ENCODE measurements at regions not wholly inside any gene's neighbourhood (a gene's known extent, or its start where the extent isn't known, plus 50 kb on each side); places are given as distances from the start of the nearest gene placed in this dataset.

DNA sequence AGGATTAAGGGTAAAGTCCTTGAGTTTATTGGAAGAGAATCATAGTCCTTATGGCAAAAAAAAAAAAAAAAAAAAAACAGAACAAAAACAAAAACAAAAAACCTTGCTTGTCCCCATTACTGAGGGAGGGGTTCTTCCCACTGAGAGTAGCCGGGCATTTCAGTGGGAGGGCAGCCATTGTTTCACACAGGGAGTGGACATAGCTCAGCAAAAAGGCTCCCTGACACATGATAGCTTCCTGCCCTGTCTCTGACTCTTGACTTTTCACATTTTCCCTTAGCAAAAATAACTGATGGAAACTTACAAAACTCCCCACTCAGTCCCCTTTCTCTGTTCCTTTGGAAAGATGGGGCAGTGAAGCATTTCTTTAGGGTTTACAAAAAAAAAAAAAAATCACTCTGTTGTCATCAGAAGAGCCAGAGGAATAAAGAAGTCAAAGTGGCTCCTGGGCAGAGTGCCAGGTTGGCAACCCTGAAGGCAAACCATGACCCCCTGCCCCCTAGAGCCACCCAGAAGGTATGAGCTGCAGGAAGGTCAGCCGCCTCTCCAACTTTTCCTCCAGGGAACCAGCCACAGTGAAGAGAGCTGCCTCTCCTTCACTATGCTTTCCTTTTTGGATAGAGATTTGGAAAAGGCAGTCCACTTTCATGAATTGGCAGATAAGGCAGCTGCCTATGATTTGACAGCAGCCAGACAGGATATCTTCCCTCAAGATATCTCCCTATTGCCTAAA, 170.6 kb downstream of the KDR start:
- Histone ChIP-seq H3K4me3 (no peak overlapping the region), H3K36me3 (no peaks in the 10 kb centered on the region), H3K27me3 (no peaks in the 10 kb centered on the region), H3K27ac (no peak overlapping the region), H3K9me3 (no peaks in the 10 kb centered on the region), H3K4me1 (no peaks in the 10 kb centered on the region)
- TF ChIP-seq, protein P1, sequence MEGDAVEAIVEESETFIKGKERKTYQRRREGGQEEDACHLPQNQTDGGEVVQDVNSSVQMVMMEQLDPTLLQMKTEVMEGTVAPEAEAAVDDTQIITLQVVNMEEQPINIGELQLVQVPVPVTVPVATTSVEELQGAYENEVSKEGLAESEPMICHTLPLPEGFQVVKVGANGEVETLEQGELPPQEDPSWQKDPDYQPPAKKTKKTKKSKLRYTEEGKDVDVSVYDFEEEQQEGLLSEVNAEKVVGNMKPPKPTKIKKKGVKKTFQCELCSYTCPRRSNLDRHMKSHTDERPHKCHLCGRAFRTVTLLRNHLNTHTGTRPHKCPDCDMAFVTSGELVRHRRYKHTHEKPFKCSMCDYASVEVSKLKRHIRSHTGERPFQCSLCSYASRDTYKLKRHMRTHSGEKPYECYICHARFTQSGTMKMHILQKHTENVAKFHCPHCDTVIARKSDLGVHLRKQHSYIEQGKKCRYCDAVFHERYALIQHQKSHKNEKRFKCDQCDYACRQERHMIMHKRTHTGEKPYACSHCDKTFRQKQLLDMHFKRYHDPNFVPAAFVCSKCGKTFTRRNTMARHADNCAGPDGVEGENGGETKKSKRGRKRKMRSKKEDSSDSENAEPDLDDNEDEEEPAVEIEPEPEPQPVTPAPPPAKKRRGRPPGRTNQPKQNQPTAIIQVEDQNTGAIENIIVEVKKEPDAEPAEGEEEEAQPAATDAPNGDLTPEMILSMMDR (IDR thresholded peaks at IDR 0.05) = no peak
- no peak for ATAC-seq
- intact Hi-C loops (cut with DNase I) = no loop called here
- no peak for DNase-seq

GRCh38 chr4:54946741-54947140, 178.7 kb downstream of the KDR start:
- Histone ChIP-seq H3K27me3 (no peaks in the 10 kb centered on the region), H3K4me1 (peaks cover 3% of the 10 kb centered on the region), H3K27ac (no peak overlapping the region), H3K9me3 (no peaks in the 10 kb centered on the region), H3K4me3 (no peak overlapping the region), H3K36me3 (no peaks in the 10 kb centered on the region)
- DNase-seq = no peak
- TF ChIP-seq, protein P1 (IDR thresholded peaks at IDR 0.05) = no peak
- intact Hi-C loops (cut with DNase I) = no loop called here
- no peak for ATAC-seq

DNA sequence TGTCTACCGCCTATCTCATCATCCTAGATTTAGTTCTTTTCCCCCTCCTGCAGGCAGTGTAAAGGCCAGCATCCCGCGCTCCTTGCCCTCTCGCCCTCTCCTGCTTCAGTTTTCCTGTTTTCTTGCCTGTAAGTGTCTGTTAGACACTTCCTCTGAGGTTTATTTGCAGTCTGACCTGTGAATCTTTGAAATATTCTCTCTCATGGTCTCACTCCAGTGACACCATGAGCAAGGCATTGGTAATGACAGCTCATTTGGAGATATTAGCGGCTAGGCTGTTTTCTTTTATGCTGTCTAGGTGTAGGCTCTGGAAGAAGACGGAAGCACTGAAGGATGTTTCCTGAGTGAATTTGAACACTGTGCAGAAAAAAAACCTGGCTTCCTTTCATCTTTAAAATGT, 179.6 kb downstream of the KDR start:
- no peaks in the 10 kb centered on the region for H3K36me3 ChIP-seq
- ATAC-seq (no peak), DNase-seq (no peak)
- H3K4me3 ChIP-seq = no peak overlapping the region
- TF ChIP-seq, protein P1 (IDR thresholded peaks at IDR 0.05) = no peak
- H3K27me3 ChIP-seq = no peaks in the 10 kb centered on the region
- H3K9me3 ChIP-seq = no peaks in the 10 kb centered on the region
- peaks cover 5% of the 10 kb centered on the region for H3K4me1 ChIP-seq
- H3K27ac ChIP-seq = no peak overlapping the region
- intact Hi-C loops (cut with DNase I) = no loop called here

DNA sequence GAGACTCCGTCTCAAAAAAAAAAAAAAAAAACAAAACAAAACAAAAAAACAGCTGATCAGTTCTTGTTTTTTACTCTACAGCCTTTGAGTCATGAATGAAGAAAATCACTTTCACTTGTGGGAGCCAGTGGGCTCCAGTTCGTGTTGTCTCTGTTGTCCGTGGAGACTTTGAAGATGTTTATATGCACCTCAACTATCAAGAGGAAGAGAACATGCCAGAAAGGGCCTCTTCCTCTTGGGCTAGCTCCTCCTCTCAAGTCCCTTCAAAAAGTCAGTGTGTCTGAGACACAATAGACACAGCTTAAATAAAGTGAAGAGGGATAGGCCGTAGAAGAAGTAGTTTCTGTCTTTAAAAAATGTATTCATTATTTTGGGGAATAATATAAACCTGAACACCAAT, 182.7 kb downstream of the KDR start:
- Histone ChIP-seq H3K9me3 (no peaks in the 10 kb centered on the region), H3K27ac (no peak overlapping the region), H3K27me3 (peaks cover 6% of the 10 kb centered on the region), H3K4me3 (no peak overlapping the region), H3K36me3 (no peaks in the 10 kb centered on the region), H3K4me1 (peaks cover 5% of the 10 kb centered on the region)
- no peak for ATAC-seq
- intact Hi-C loops (cut with DNase I) = no loop called here
- TF ChIP-seq, protein P1 (IDR thresholded peaks at IDR 0.05) = no peak
- no peak for DNase-seq

- intact Hi-C loops (cut with DNase I) = no loop called here
- TF ChIP-seq, protein P1 (IDR thresholded peaks at IDR 0.05) = no peak
- H3K4me1 ChIP-seq = peaks cover 5% of the 10 kb centered on the region
- H3K9me3 ChIP-seq = no peaks in the 10 kb centered on the region
- no peak overlapping the region for H3K4me3 ChIP-seq
- ATAC-seq (peak; percentile 39), DNase-seq (no peak)
- no peak overlapping the region for H3K27ac ChIP-seq
- H3K36me3 ChIP-seq = no peaks in the 10 kb centered on the region
- H3K27me3 ChIP-seq = peaks cover 6% of the 10 kb centered on the region
Measured at GRCh38 chr4:54941994-54942552, 183.3 kb downstream of the KDR start.

Measured in upper lobe of right lung (tissue), 1 donor.